ENCODE measurements at regions not wholly inside any gene's neighbourhood (a gene's known extent, or its start where the extent isn't known, plus 50 kb on each side); places are given as distances from the start of the nearest gene placed in this dataset.

DNA sequence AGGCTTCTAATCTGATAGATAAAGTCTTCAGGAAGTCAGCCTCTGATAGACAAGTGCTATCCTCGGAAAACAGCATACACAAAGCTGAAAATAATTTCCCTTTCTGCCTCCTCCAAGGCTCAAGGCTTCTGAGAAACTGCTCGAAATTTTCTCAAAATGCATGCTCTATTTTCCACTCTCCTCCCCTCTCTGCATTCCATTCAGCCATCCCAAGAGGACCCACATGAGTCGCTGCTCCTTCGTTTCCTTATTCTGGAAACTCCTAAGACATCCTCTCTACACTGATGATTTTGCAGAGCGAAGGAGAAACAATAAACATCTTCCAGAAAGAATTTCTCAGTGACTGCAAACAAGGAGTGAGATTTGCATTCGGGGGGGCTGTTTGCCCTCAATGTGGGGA lies 92.2 kb upstream of the SFSWAP start:
- no peak overlapping the region for H3K27ac ChIP-seq (replicated peaks)
- H3K4me3 ChIP-seq (replicated peaks; ENCODE audit: insufficient read depth, low read length) = no peak overlapping the region
- TF ChIP-seq CTCF (IDR thresholded peaks at IDR 0.05; ENCODE audit: insufficient read depth, low read length) = no peak
- TF ChIP-seq SPI1 (IDR thresholded peaks at IDR 0.05; ENCODE audit: borderline replicate concordance, low read depth) = no peak
- TF ChIP-seq GABPA (IDR thresholded peaks at IDR 0.05; ENCODE audit: low read depth) = no peak
- TF ChIP-seq, protein P1, sequence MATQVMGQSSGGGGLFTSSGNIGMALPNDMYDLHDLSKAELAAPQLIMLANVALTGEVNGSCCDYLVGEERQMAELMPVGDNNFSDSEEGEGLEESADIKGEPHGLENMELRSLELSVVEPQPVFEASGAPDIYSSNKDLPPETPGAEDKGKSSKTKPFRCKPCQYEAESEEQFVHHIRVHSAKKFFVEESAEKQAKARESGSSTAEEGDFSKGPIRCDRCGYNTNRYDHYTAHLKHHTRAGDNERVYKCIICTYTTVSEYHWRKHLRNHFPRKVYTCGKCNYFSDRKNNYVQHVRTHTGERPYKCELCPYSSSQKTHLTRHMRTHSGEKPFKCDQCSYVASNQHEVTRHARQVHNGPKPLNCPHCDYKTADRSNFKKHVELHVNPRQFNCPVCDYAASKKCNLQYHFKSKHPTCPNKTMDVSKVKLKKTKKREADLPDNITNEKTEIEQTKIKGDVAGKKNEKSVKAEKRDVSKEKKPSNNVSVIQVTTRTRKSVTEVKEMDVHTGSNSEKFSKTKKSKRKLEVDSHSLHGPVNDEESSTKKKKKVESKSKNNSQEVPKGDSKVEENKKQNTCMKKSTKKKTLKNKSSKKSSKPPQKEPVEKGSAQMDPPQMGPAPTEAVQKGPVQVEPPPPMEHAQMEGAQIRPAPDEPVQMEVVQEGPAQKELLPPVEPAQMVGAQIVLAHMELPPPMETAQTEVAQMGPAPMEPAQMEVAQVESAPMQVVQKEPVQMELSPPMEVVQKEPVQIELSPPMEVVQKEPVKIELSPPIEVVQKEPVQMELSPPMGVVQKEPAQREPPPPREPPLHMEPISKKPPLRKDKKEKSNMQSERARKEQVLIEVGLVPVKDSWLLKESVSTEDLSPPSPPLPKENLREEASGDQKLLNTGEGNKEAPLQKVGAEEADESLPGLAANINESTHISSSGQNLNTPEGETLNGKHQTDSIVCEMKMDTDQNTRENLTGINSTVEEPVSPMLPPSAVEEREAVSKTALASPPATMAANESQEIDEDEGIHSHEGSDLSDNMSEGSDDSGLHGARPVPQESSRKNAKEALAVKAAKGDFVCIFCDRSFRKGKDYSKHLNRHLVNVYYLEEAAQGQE (IDR thresholded peaks at IDR 0.05; ENCODE audit: insufficient replicate concordance, low read depth) = no peak
- TF ChIP-seq POLR2AphosphoS5 (IDR thresholded peaks at IDR 0.05; ENCODE audit: low read depth) = no peak
- no peaks in the 10 kb centered on the region for H3K27me3 ChIP-seq (ENCODE audit: insufficient read depth, poor library complexity, severe bottlenecking)
- no peak for DNase-seq (ENCODE audit: low read depth in 1 of 2, low spot score in 1 of 2)

- TF ChIP-seq POLR2AphosphoS5 (IDR thresholded peaks at IDR 0.05; ENCODE audit: low read depth) (no peak), CTCF (IDR thresholded peaks at IDR 0.05; ENCODE audit: insufficient read depth, low read length) (no peak), SPI1 (IDR thresholded peaks at IDR 0.05; ENCODE audit: borderline replicate concordance, low read depth) (no peak), GABPA (IDR thresholded peaks at IDR 0.05; ENCODE audit: low read depth) (no peak)
- TF ChIP-seq, protein P1 (IDR thresholded peaks at IDR 0.05; ENCODE audit: insufficient replicate concordance, low read depth) = no peak
Measured at GRCh38 chr12:131619106-131619642, 91.7 kb upstream of the SFSWAP start.

DNA sequence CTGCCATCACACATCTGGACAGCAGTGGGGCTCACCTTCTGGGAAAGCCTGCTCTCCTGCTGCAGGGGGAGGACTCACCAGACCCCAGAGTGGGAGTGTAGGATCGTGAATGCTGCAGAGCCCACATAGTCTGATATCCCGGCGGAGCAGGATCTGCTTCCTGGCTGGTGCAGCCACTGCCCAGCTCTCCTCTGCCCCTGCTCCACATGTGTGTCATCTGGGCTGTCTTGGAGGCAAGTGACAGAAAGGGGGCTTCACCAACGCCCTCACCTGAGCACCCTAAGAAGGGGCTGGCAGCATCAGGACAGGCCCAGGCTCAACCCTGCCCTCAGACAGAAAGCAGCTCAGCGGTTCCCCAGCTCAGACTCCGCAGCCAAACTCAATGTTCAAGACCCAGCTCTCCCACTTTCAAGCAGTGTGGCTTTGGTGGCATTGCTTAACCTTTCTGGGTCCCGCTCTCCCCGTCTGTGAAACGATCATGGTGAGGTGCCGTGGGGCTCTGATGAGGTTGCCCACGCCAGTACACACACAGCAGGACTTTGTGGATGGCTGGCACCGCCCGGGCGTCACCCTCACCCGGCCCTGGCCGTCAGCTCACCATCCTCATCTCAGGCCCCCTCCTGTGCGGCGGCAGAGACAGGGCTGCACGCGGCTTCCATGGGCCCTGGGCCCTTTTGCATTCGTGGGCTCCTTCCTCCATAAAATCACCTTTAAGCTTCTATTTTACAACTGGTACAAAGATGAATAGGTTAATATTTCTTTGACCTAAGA lies 91.0 kb upstream of the SFSWAP start:
- DNase-seq (ENCODE audit: low read depth in 1 of 2, low spot score in 1 of 2) = no peak
- Histone ChIP-seq H3K27me3 (ENCODE audit: insufficient read depth, poor library complexity, severe bottlenecking) (no peaks in the 10 kb centered on the region), H3K27ac (replicated peaks) (no peak overlapping the region)

More at GRCh38 chr12:131619106-131619642, 91.7 kb upstream of the SFSWAP start:
- Histone ChIP-seq H3K27me3 (ENCODE audit: insufficient read depth, poor library complexity, severe bottlenecking) (no peaks in the 10 kb centered on the region), H3K4me3 (replicated peaks; ENCODE audit: insufficient read depth, low read length) (no peak overlapping the region), H3K27ac (replicated peaks) (no peak overlapping the region)
- DNase-seq (ENCODE audit: low read depth in 1 of 2, low spot score in 1 of 2) = no peak

More for the DNA sequence above, 91.0 kb upstream of the SFSWAP start:
- no peak overlapping the region for H3K4me3 ChIP-seq (replicated peaks; ENCODE audit: insufficient read depth, low read length)
- no peak for TF ChIP-seq GABPA (IDR thresholded peaks at IDR 0.05; ENCODE audit: low read depth)
- TF ChIP-seq POLR2AphosphoS5 (IDR thresholded peaks at IDR 0.05; ENCODE audit: low read depth) = no peak
- no peak for TF ChIP-seq SPI1 (IDR thresholded peaks at IDR 0.05; ENCODE audit: borderline replicate concordance, low read depth)
- TF ChIP-seq, protein P1 (IDR thresholded peaks at IDR 0.05; ENCODE audit: insufficient replicate concordance, low read depth) = no peak
- no peak for TF ChIP-seq CTCF (IDR thresholded peaks at IDR 0.05; ENCODE audit: insufficient read depth, low read length)
